ENCODE measurements at regions not wholly inside any gene's neighbourhood (a gene's known extent, or its start where the extent isn't known, plus 50 kb on each side); places are given as distances from the start of the nearest gene placed in this dataset.

- DNase-seq (ENCODE audit: low read depth): no peak
- no peak overlapping the region for H3K4me3 ChIP-seq (ENCODE audit: low read depth, low read length)
- TF ChIP-seq, protein P1, sequence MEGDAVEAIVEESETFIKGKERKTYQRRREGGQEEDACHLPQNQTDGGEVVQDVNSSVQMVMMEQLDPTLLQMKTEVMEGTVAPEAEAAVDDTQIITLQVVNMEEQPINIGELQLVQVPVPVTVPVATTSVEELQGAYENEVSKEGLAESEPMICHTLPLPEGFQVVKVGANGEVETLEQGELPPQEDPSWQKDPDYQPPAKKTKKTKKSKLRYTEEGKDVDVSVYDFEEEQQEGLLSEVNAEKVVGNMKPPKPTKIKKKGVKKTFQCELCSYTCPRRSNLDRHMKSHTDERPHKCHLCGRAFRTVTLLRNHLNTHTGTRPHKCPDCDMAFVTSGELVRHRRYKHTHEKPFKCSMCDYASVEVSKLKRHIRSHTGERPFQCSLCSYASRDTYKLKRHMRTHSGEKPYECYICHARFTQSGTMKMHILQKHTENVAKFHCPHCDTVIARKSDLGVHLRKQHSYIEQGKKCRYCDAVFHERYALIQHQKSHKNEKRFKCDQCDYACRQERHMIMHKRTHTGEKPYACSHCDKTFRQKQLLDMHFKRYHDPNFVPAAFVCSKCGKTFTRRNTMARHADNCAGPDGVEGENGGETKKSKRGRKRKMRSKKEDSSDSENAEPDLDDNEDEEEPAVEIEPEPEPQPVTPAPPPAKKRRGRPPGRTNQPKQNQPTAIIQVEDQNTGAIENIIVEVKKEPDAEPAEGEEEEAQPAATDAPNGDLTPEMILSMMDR (IDR thresholded peaks at IDR 0.05; ENCODE audit: control insufficient read depth, extremely low read depth, insufficient read depth): no peak
Measured at GRCh38 chr2:120785228-120785966, 49.7 kb downstream of the GLI2 start.

DNA sequence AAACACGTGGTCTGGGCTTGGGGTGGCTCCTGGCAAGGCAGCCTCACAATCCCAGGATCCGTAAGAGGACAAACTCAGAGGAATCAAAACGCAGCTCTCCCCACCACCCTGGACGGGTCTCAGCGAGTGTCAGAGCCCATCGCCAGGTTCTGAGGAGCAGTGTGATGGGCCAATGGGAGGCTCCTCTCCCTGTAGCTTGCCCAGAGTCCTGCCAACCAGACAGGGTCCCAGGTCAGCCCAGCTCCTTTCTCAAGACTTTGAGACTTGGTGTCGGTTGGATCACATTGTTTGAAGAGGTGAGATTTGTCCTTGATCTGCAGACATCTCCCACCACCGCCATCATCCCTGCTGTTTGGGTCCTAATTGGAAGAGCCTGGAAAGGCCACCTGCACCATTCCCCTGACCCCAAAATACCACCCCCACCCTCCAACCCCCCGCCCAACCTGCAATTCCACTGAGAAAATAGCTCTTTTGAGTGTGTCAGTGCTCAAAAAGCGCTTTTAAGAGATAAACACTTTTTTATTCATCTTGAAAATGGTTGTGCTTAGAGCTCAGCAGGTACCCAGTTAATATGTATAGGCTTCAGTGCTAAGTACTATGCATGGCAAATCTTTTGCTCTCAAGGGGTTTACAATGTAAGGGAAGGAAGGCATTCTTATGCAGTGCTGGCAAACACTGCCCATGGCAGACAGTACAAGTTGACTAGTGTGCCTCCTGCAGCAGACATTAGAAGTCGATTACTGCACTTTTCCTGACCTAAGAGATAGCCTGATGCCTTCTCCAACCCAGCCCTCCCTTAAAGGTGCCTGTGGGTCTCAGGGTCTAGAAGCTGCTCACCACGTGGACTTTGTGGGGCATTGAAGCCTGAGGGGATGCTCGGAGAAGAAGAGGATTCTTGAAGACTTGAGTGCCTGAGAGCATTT is 50.6 kb downstream of the GLI2 start:
- no peak for DNase-seq (ENCODE audit: low read depth)
- no peak overlapping the region for H3K4me3 ChIP-seq (ENCODE audit: low read depth, low read length)

DNA sequence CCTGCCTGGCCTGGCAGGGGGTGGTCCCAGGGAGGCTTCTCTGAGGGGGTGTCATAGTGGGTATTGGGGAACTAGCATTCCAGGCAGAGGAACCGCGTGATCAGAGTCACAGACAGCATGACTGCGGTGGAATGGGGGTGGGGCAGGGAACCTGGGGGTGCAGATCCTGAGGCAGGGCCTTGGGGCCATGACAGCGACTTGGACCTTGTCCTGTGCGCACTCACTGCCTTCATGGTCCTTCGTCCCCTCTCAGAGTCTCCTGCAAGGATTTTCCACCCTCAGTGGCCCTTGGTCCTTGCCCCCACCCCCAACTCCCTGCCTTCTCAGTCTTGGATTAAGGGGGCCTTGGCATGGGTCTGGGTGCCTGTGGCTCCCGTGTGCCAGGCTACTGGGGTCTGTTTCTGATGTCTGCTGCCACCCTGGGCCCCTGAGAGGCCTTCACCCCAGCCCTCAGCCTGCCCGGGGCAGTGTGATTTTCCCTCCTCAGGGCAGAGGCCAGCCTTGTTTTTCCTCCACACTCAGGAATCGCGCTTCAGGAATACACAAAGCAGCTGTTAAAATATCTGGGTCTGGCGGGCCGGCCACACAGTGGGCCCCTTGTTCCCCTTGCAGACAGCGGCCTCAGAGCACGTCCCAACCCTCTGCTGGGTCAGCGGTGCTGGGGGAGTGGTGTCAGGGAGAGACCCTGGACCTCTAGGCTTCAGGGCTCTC is 51.6 kb downstream of the GLI2 start:
- no peak for DNase-seq (ENCODE audit: low read depth)
- no peak overlapping the region for H3K4me3 ChIP-seq (ENCODE audit: low read depth, low read length)
- TF ChIP-seq, protein P1 (IDR thresholded peaks at IDR 0.05; ENCODE audit: control insufficient read depth, extremely low read depth, insufficient read depth): no peak

More for the DNA sequence above, 50.6 kb downstream of the GLI2 start:
- TF ChIP-seq, protein P1 (IDR thresholded peaks at IDR 0.05; ENCODE audit: control insufficient read depth, extremely low read depth, insufficient read depth): no peak

DNA sequence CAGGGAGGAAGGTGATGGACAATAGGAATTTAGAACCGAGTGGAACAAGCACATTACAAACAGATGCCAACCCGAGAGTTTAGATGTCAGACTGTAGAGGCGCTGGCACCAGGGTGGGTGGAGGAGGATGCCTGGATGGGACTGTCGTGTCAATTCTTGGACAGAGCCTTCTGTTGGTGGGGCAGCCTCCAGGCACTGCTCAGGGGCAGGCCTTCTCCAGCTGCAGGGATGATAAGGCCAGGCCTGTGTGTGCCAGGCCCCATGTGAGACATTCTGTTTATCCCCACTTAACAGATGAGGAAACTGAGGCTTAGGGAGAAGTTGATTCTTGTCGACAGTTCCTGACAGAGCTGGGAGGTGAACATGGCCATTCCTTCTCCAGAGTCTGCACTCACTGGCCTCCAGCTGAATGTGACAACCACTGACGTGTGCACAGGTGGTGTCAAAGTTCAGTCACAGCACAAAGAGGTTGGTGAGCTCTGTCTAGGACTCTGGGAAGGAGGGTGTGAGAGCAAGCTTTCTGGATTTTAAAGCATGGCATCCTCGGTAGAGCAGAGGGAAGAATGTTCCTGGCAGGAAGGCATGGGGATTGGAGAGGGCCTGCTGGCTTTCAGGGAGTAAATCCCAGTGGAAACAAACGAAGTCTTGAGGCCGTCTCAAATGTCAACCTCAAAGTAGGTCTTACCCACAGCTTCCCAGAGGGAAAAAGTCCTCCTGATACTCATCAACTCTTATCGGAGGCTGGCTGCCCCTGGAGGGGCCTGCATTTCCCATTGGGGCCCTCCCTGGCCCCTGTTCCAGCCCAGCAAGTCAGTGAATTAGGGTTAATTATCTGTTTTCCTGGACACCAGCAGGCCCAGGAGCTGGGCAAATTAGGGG is 52.4 kb downstream of the GLI2 start:
- TF ChIP-seq, protein P1 (IDR thresholded peaks at IDR 0.05; ENCODE audit: control insufficient read depth, extremely low read depth, insufficient read depth): no peak
- DNase-seq (ENCODE audit: low read depth): no peak

GRCh38 chr2:120791243-120791961 is 55.7 kb downstream of the GLI2 start:
- H3K4me3 ChIP-seq (ENCODE audit: low read depth, low read length): no peak overlapping the region
- DNase-seq (ENCODE audit: low read depth): no peak
- TF ChIP-seq, protein P1 (IDR thresholded peaks at IDR 0.05; ENCODE audit: control insufficient read depth, extremely low read depth, insufficient read depth): no peak

More for the DNA sequence above, 52.4 kb downstream of the GLI2 start:
- H3K4me3 ChIP-seq (ENCODE audit: low read depth, low read length): no peak overlapping the region

All from LNCaP clone FGC (cell line).